ENCODE measurements at regions not wholly inside any gene's neighbourhood (a gene's known extent, or its start where the extent isn't known, plus 50 kb on each side); places are given as distances from the start of the nearest gene placed in this dataset.
"Not testable (repeated sequence)": the region's sequence is repeated elsewhere in the genome, so short reads cannot be mapped to it uniquely, and the experiment has no call there.

DNA sequence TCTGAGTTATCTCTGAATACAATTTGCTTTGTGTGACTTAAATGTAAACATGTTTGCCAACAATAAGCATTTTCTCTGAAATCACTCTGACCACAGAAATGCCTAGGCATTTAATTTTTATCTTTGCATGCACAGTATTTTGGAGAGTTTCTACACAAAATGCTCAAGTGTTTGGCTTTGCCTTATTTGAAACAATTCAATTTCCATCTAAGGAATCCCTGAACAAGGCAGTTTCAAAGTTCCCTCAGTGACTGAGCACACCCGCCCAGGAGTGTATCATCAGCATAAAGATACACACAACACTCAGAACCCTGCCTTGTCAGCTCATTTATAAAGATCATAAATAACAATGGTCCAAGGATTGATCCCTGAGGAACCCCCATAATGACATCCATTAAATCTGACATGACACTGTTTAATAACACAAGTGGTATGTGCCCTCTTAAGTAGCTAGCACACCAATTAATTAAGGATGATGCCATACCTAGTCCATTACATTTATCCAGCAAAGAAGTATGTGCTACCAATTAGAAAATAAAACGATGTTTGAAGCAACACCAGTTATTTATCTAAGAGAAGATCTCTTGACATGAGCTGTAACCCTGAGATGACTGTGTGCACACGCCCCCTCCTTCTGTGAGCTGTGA, 585.8 kb downstream of the ADGRL2 start:
- DNase-seq, result peak; percentile 65

DNA sequence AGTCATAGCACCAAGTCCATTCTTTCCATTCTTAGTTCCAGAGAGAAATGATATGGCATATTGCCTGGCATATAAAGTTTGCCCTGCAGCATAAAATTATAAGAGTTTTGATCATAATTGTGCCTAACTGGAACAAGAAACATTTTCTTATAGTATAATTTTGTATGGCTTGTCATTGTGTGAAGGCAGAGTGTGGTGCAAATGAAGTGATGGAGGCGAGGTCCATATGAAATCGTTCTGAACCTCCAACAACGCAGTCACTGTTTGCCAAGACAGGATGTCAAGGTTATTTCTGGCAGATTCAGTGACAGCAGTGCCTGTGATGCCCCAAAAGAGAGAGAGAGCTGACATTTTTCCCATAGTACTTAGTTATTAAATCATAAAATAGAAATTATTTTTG, 584.0 kb downstream of the ADGRL2 start:
- no peak for DNase-seq

GRCh38 chr1:82377201-82377884, 576.6 kb downstream of the ADGRL2 start:
- DNase-seq, result no peak

GRCh38 chr1:82373710-82374109, 573.0 kb downstream of the ADGRL2 start:
- no peak for DNase-seq

DNA sequence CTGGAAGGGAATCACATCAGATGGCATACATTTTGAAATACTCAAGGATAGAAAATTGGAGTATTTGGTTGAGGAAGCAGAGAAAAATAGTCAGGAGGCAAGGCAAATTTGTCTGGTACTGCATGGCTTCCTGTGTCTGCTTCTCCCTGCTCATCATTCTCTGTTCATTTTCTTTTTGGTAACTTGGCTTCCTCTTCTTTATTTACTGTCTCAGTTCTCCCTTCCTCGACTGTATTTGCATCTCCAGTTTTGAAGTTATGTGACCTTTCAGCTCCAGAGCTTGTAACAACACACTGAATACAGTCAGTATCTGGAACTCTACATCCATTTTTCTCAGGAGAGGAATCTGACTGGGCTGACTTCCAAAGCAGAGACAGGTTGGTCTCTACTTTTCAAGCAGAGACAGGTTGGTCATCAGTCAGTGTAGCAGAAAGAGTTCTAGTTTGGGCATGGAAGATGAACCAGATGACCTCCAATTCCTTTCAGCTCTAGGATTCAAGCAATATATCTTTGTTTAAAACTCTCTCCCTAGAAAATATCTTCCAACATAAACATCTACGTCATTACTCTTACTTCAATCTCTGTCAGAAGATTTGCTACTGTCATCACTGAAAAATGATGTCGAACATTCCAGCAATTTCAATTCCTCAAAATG, 571.2 kb downstream of the ADGRL2 start:
- DNase-seq, result no peak

DNA sequence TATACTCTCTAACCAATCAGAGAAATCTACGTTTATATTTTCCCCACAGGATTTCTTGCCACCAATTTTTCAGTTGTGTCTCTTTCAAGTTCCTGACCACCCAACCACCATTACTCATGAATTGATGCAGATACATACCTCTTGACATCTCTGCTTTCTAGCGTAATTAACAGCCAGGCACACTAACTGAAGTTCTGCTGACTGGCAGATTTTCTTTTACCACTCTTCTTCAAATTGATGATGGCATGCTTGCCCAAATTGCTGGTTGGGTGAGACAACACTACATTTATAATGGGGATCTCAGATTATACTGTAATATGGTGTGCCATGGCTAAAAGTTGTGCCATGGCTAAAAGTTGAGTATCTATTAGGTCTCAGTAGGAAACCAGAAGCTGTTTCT, 566.7 kb downstream of the ADGRL2 start:
- DNase-seq, result no peak

GRCh38 chr1:82366689-82367088, 566.0 kb downstream of the ADGRL2 start:
- no peak for DNase-seq

DNA sequence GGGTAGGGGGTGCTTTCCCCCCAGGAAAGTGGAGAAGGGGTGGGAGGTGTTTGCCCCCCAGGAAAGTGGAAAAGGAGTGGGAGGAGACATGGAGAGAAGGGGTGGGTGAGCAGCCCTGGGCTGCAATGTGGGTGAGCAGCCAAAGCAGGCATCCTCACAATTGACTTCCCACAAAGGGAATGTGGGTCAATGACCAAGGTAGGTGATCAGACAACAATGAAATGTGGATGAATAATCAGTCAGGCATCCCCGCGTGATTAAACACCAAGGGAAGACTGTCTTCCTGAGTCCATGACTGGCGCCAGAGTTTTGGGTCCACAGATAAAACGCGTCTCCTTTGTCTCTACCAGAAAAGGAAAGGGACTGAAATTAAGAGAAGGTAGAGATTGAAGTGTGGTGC, 558.8 kb downstream of the ADGRL2 start:
- DNase-seq, result not testable (repeated sequence)

DNA sequence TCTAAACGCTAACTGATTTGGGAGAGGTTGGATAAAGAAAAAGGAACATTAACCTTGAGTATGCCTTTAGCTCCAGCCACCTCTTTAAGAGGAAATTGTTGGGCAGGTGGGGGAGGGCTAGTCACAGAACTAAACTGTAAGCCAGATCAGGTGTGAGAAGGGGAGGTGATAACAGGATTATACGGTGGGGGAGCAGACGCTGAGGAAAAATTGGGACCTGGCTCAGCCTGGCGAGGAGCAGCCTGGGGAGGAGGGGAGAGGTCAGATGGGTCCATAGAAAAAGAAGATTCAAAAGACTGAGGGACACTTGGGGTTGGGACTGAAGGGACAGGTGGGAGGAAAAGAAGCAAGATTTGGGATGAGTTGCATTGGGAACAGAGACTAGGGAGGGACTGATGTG, 558.0 kb downstream of the ADGRL2 start:
- DNase-seq, result not testable (repeated sequence)

- not testable (repeated sequence) for DNase-seq
Observed at GRCh38 chr1:82354546-82354945, 553.8 kb downstream of the ADGRL2 start.

DNA sequence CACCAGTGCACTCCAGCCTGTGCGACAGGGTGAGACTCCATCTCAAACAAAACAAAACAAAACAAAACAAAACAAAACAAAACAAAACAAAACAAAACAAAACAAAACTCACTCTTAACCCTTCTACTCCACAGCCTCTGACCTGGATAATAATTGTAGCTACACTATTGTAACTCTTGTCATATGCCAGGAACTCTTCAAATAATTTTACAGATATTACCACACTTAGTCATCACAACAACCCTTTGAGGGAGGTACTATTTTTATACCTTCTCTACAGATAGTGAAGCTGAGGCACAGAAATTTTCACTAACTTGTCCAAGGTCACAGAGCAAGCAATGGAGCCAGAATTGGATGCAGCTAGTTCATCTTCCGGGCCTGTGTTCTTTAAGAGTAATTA, 547.8 kb downstream of the ADGRL2 start:
- DNase-seq, result no peak

DNA sequence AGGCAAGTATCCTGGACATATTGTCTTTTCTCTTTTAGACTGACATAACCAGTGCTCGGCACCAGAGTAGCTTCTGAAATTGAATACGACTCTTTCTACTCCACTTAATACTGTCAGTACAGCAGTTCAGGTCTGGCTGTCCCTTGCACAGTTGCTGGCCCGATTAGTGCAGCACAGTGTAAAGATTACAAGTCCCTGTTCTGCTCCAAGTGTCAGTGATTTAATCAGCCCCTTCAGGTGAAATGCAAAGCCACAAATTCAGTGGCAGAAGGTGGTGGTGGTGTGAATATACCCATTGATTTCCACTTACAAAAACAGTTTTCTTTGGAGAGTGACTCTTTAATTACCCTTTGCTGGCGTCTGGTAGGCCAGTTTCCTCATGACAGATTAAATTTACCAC, 545.4 kb downstream of the ADGRL2 start:
- DNase-seq, result no peak

DNA sequence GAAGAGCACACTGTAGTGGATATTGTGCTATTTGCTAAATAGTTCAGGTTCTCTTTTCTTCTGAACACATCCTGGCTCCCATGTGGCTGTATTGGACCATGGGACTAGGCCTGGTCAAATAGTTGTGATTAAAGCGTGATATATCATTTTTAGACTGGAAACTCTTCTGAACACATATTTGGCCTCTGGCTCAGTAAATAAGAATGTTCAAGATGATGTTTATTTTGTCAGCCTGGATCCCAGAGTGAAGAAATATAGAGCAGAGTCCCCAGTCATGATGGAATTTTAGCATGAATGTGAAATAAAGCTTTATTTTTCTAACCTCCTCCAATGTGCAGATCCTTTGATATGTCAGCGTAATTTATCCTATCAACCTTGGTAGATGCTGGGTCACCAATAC, 542.6 kb downstream of the ADGRL2 start:
- DNase-seq, result no peak

- DNase-seq, result no peak
Observed at GRCh38 chr1:82337635-82338034, 536.9 kb downstream of the ADGRL2 start.

DNA sequence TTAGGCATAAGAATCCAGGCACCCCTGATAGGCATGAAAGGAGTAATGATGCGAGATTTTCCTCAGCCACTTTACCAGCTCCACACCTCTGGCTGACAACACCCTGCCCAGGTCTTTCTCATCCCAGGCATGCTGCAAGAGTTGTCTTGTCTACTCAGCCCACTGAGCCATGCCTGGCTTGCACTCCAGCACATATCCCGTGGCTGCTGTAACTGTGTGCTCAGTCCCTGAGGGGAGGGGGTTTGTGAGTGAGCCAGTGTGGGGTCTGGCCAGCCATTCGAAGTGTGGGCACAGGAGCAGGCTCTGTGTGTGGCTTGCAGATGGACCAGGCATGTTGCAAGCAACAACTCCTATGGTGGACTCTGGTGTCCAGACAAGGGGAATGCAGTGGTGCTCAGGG, 529.6 kb downstream of the ADGRL2 start:
- no peak for DNase-seq

- DNase-seq, result no peak
Observed at GRCh38 chr1:82329226-82329625, 528.5 kb downstream of the ADGRL2 start.

- DNase-seq, result peak; percentile 18
Observed at GRCh38 chr1:82323144-82323841, 522.6 kb downstream of the ADGRL2 start.

DNA sequence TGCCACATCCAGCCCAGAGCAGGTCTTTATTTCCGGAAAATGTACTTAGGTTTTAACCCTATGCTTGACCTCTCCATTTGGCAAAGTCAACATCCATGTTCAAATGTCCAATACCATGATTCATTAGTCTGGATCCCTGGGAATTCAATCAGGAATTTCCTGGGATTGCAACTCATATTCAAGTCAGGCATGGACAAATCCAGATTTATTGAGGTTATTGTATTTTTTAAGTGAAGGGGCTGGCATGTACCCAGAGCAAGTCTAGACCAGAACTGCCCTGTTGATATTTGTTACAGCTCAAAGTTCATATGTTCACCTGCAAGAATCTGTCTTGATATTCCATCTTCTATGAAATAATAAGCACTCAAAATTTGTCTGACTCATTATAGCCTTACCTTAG, 521.1 kb downstream of the ADGRL2 start:
- no peak for DNase-seq

DNA sequence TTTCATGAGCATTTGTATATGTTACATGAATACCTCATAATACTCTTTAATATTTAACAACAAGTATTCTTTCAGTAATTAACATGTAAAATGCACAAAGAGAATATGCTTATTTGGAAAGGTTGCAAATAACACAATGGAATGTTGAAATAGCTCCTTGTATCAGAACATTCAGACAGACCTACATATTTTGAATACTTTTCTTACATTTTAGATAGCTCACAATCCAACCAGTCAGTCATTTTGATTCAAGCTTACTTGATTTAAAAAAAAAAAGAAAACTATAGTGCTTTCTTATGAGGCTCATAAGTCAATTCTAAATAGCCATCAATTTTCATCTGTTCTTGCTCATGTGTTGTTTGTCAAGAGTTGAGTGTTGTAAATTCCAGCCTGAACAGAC, 518.8 kb downstream of the ADGRL2 start:
- DNase-seq, result no peak

GRCh38 chr1:82318921-82319320, 518.2 kb downstream of the ADGRL2 start:
- no peak for DNase-seq

- no peak for DNase-seq
Observed at GRCh38 chr1:82318265-82318664, 517.5 kb downstream of the ADGRL2 start.

- DNase-seq, result no peak
Observed at GRCh38 chr1:82317671-82318070, 516.9 kb downstream of the ADGRL2 start.

DNA sequence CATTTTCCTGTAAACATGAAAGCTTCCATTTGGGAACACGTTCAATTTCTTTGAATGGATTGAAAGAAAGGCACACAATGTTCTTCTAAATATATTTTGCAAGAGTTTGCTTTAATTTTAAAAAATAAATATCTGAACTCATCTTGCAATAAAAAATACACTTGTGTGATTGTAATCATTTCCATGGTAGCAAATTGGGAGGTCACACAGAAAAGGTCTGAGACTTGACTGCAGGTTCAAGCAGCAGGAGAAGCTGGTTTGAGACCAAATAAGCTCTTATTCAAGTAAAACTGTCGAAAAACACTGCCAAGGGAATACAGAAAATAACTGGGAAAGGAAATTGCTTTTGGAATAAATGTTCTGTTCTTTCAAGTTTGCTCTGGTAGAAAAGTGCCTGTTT, 498.9 kb downstream of the ADGRL2 start:
- DNase-seq, result no peak

GRCh38 chr1:82299056-82299455, 498.3 kb downstream of the ADGRL2 start:
- no peak for DNase-seq
